ENCODE measurements at regions not wholly inside any gene's neighbourhood (a gene's known extent, or its start where the extent isn't known, plus 50 kb on each side); places are given as distances from the start of the nearest gene placed in this dataset.

GRCh38 chr5:36374266-36374862, 72.7 kb upstream of the RANBP3L start:
- TF ChIP-seq, protein P1, sequence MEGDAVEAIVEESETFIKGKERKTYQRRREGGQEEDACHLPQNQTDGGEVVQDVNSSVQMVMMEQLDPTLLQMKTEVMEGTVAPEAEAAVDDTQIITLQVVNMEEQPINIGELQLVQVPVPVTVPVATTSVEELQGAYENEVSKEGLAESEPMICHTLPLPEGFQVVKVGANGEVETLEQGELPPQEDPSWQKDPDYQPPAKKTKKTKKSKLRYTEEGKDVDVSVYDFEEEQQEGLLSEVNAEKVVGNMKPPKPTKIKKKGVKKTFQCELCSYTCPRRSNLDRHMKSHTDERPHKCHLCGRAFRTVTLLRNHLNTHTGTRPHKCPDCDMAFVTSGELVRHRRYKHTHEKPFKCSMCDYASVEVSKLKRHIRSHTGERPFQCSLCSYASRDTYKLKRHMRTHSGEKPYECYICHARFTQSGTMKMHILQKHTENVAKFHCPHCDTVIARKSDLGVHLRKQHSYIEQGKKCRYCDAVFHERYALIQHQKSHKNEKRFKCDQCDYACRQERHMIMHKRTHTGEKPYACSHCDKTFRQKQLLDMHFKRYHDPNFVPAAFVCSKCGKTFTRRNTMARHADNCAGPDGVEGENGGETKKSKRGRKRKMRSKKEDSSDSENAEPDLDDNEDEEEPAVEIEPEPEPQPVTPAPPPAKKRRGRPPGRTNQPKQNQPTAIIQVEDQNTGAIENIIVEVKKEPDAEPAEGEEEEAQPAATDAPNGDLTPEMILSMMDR (IDR thresholded peaks at IDR 0.05; ENCODE audit: unreplicated experiment) = no peak
- Mint-ChIP-seq H3K4me1 (ENCODE audit: unreplicated experiment) (peaks cover 4% of the 10 kb centered on the region), H3K4me3 (ENCODE audit: unreplicated experiment) (no peak overlapping the region), H3K9me3 (ENCODE audit: unreplicated experiment) (no peaks in the 10 kb centered on the region), H3K36me3 (ENCODE audit: low read depth, unreplicated experiment) (no peaks in the 10 kb centered on the region), H3K27ac (ENCODE audit: unreplicated experiment) (no peak overlapping the region), H3K27me3 (ENCODE audit: unreplicated experiment) (peaks cover 6% of the 10 kb centered on the region)
- no peak for DNase-seq (ENCODE audit: low spot score)

GRCh38 chr5:36377192-36377591, 75.5 kb upstream of the RANBP3L start:
- H3K27me3 Mint-ChIP-seq (ENCODE audit: unreplicated experiment) = peaks cover 6% of the 10 kb centered on the region
- no peaks in the 10 kb centered on the region for H3K36me3 Mint-ChIP-seq (ENCODE audit: low read depth, unreplicated experiment)
- DNase-seq (ENCODE audit: low spot score) = no peak
- H3K4me1 Mint-ChIP-seq (ENCODE audit: unreplicated experiment) = peaks cover 4% of the 10 kb centered on the region
- no peaks in the 10 kb centered on the region for H3K9me3 Mint-ChIP-seq (ENCODE audit: unreplicated experiment)
- TF ChIP-seq, protein P1 (IDR thresholded peaks at IDR 0.05; ENCODE audit: unreplicated experiment) = no peak
- no peak overlapping the region for H3K27ac Mint-ChIP-seq (ENCODE audit: unreplicated experiment)
- H3K4me3 Mint-ChIP-seq (ENCODE audit: unreplicated experiment) = no peak overlapping the region

DNA sequence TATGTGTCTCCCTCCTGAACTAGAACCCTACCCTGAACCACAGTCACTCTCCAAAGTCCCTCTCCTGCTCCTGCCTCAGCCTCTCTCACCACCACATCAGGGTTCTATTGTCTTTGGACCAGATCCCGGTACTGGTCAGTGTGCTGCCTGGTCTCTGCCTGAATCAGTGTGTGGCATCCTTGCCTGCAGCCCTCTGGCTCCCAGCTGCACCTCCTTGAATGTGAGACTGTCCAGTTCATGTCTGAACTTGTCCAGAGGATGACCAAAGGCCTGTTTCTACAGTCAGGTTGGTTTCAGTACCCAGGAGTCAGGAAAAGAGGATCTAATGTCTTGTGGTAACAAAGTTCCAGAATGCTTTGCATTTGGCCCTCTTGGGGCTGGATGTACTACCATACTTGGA, 76.8 kb upstream of the RANBP3L start:
- TF ChIP-seq, protein P1 (IDR thresholded peaks at IDR 0.05; ENCODE audit: unreplicated experiment) = no peak
- no peaks in the 10 kb centered on the region for H3K9me3 Mint-ChIP-seq (ENCODE audit: unreplicated experiment)
- H3K4me3 Mint-ChIP-seq (ENCODE audit: unreplicated experiment) = no peak overlapping the region
- DNase-seq (ENCODE audit: low spot score) = no peak
- H3K36me3 Mint-ChIP-seq (ENCODE audit: low read depth, unreplicated experiment) = no peaks in the 10 kb centered on the region
- peaks cover 4% of the 10 kb centered on the region for H3K27me3 Mint-ChIP-seq (ENCODE audit: unreplicated experiment)
- no peak overlapping the region for H3K27ac Mint-ChIP-seq (ENCODE audit: unreplicated experiment)
- H3K4me1 Mint-ChIP-seq (ENCODE audit: unreplicated experiment) = peaks cover 2% of the 10 kb centered on the region

DNA sequence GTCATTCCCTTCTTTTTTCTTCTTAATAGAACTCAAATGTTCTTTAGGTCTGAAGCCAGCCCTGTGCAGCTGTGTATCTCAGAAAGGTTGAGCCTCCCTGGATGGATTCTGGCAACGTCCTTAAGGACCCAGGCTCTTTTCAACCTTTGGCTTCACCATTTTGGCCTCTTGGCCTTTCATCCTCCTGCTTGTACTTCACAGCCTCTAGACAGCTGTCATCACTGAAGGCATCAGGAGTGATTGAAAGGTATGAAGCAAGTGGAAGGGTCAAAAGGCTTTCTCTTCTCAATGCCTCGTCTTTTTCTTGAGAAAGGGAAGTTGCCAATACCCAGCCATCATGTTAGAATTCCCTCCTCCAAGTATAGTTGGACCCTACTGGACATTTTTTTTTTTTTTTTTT, 81.2 kb upstream of the RANBP3L start:
- TF ChIP-seq, protein P1 (IDR thresholded peaks at IDR 0.05; ENCODE audit: unreplicated experiment) = no peak
- Mint-ChIP-seq H3K27me3 (ENCODE audit: unreplicated experiment) (peaks cover 1% of the 10 kb centered on the region), H3K4me1 (ENCODE audit: unreplicated experiment) (peaks cover 18% of the 10 kb centered on the region), H3K36me3 (ENCODE audit: low read depth, unreplicated experiment) (no peaks in the 10 kb centered on the region), H3K27ac (ENCODE audit: unreplicated experiment) (no peak overlapping the region), H3K9me3 (ENCODE audit: unreplicated experiment) (no peaks in the 10 kb centered on the region), H3K4me3 (ENCODE audit: unreplicated experiment) (no peak overlapping the region)
- DNase-seq (ENCODE audit: low spot score) = no peak

GRCh38 chr5:36383942-36384341, 82.2 kb upstream of the RANBP3L start:
- Mint-ChIP-seq H3K4me1 (ENCODE audit: unreplicated experiment) (peaks cover 22% of the 10 kb centered on the region), H3K9me3 (ENCODE audit: unreplicated experiment) (no peaks in the 10 kb centered on the region), H3K36me3 (ENCODE audit: low read depth, unreplicated experiment) (no peaks in the 10 kb centered on the region), H3K4me3 (ENCODE audit: unreplicated experiment) (no peak overlapping the region), H3K27me3 (ENCODE audit: unreplicated experiment) (no peaks in the 10 kb centered on the region), H3K27ac (ENCODE audit: unreplicated experiment) (no peak overlapping the region)
- no peak for DNase-seq (ENCODE audit: low spot score)
- TF ChIP-seq, protein P1 (IDR thresholded peaks at IDR 0.05; ENCODE audit: unreplicated experiment) = no peak
